VCaP (cell line): ENCODE measurements at regions not wholly inside any gene's neighbourhood (a gene's known extent, or its start where the extent isn't known, plus 50 kb on each side); places are given as distances from the start of the nearest gene placed in this dataset.
"Not testable (repeated sequence)": the region's sequence is repeated elsewhere in the genome, so short reads cannot be mapped to it uniquely, and the experiment has no call there.

ENCODE experiments used
- H3K27ac ChIP-seq: fragments of 450-650 bp; 2 replicates; pipeline ENCODE4 v1.5.1; 2017
- CTCF ChIP-seq: fragments of 450-650 bp; conservative IDR thresholded peaks from 2 replicates; pipeline ENCODE4 v1.5.1; 2017; ENCODE audit warnings: mild to moderate bottlenecking, moderate library complexity

- H3K27ac ChIP-seq, result no peak overlapping the region
- TF ChIP-seq CTCF, result no peak
These were observed 465.3 kb upstream of the SYNCRIP start for GRCh38 chr6:86107985-86108384.

GRCh38 chr6:86087954-86088353, 445.3 kb upstream of the SYNCRIP start:
- TF ChIP-seq CTCF, result no peak
- no peak overlapping the region for H3K27ac ChIP-seq

- no peak overlapping the region for H3K27ac ChIP-seq
- TF ChIP-seq CTCF, result no peak
These were observed 437.3 kb upstream of the SYNCRIP start for GRCh38 chr6:86079938-86080337.

GRCh38 chr6:86070151-86070550, 427.5 kb upstream of the SYNCRIP start:
- no peak for TF ChIP-seq CTCF
- H3K27ac ChIP-seq, result no peak overlapping the region

GRCh38 chr6:86065002-86065401, 422.3 kb upstream of the SYNCRIP start:
- not testable (repeated sequence) for H3K27ac ChIP-seq

GRCh38 chr6:86057293-86057980, 414.8 kb upstream of the SYNCRIP start:
- not testable (repeated sequence) for H3K27ac ChIP-seq

- no peak for TF ChIP-seq CTCF
- no peak overlapping the region for H3K27ac ChIP-seq
These were observed 402.4 kb upstream of the SYNCRIP start for GRCh38 chr6:86045038-86045437.

- TF ChIP-seq CTCF, result no peak
- no peak overlapping the region for H3K27ac ChIP-seq
These were observed 399.5 kb upstream of the SYNCRIP start for GRCh38 chr6:86042214-86042613.

- no peak for TF ChIP-seq CTCF
- peak overlapping the region; percentile 56 for H3K27ac ChIP-seq
These were observed 389.0 kb upstream of the SYNCRIP start for GRCh38 chr6:86031713-86032112.
